Right lobe of liver (tissue), 4 donors: ENCODE measurements at regions not wholly inside any gene's neighbourhood (a gene's known extent, or its start where the extent isn't known, plus 50 kb on each side); places are given as distances from the start of the nearest gene placed in this dataset.

Experiments used
- POLR2A ChIP-seq: fragments of 450-650 bp; IDR thresholded peaks from one replicate; pipeline ENCODE4 v1.6.1; 2017; ENCODE audit warnings: antibody characterized with exemption, mild to moderate bottlenecking
- TF ChIP-seq, protein P1 (sequence below), 4 donors: fragments of 200-600 bp in 3 of 4; fragments of 450-650 bp in 1 of 4; IDR thresholded peaks; one replicate each; pipeline versions ENCODE4 v1.5.1 to v1.8.0; 2016 to 2022; ENCODE audit warnings: antibody characterized with exemption in 4 of 4, mild to moderate bottlenecking in 2 of 4
- donor health status: DM: no; HTN: no; CAD: no.
- donor health status: DM: no; HTN: no; CAD: no.
- donor health status: DM: no; HTN: yes; CAD: no.

- no peak for TF ChIP-seq POLR2A
- TF ChIP-seq, protein P1, sequence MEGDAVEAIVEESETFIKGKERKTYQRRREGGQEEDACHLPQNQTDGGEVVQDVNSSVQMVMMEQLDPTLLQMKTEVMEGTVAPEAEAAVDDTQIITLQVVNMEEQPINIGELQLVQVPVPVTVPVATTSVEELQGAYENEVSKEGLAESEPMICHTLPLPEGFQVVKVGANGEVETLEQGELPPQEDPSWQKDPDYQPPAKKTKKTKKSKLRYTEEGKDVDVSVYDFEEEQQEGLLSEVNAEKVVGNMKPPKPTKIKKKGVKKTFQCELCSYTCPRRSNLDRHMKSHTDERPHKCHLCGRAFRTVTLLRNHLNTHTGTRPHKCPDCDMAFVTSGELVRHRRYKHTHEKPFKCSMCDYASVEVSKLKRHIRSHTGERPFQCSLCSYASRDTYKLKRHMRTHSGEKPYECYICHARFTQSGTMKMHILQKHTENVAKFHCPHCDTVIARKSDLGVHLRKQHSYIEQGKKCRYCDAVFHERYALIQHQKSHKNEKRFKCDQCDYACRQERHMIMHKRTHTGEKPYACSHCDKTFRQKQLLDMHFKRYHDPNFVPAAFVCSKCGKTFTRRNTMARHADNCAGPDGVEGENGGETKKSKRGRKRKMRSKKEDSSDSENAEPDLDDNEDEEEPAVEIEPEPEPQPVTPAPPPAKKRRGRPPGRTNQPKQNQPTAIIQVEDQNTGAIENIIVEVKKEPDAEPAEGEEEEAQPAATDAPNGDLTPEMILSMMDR (IDR thresholded peaks at IDR 0.05) = no peak
Measured at GRCh38 chr2:18182861-18183260, 304.4 kb downstream of the KCNS3 start.
